Parathyroid adenoma (tissue), 2 donors: ENCODE measurements at regions not wholly inside any gene's neighbourhood (a gene's known extent, or its start where the extent isn't known, plus 50 kb on each side); places are given as distances from the start of the nearest gene placed in this dataset.
"Not testable (repeated sequence)": the region's sequence is repeated elsewhere in the genome, so short reads cannot be mapped to it uniquely, and the experiment has no call there.

ENCODE experiments used
- H2AFZ ChIP-seq: fragments of 300-600 bp; sonication (generic); one replicate; pipeline ENCODE4 v1.7.0; 2017; ENCODE audit warnings: antibody characterized with exemption, mild to moderate bottlenecking
- H3K27ac ChIP-seq: fragments of 300-600 bp; sonication (generic); one replicate; pipeline ENCODE4 v1.7.0; 2017
- H3K27me3 ChIP-seq: fragments of 300-600 bp; sonication (generic); one replicate; pipeline ENCODE4 v1.7.0; 2017; ENCODE audit warnings: low read length; ENCODE audit not compliant: control insufficient read depth, insufficient read depth
- H3K36me3 ChIP-seq: fragments of 300-600 bp; sonication (generic); one replicate; pipeline ENCODE4 v1.7.0; 2017; ENCODE audit warnings: low read length; ENCODE audit not compliant: control insufficient read depth, insufficient read depth
- H3K4me1 ChIP-seq: fragments of 300-600 bp; sonication (generic); one replicate; pipeline ENCODE4 v1.7.0; 2017; ENCODE audit warnings: control low read depth
- H3K4me2 ChIP-seq: fragments of 300-600 bp; sonication (generic); one replicate; pipeline ENCODE4 v1.7.0; 2017; ENCODE audit warnings: low read length
- H3K4me3 ChIP-seq: fragments of 300-600 bp; sonication (generic); one replicate; pipeline ENCODE4 v1.7.0; 2017; ENCODE audit warnings: low read depth, low read length
- H3K79me2 ChIP-seq: fragments of 300-600 bp; sonication (generic); one replicate; pipeline ENCODE4 v1.7.0; 2017; ENCODE audit warnings: control low read depth
- H3K9ac ChIP-seq: fragments of 300-600 bp; sonication (generic); one replicate; pipeline ENCODE4 v1.7.0; 2017; ENCODE audit warnings: mild to moderate bottlenecking
- H3K9me3 ChIP-seq: fragments of 300-600 bp; sonication (generic); one replicate; pipeline ENCODE4 v1.7.0; 2017; ENCODE audit warnings: low read length; ENCODE audit not compliant: control insufficient read depth
- CTCF ChIP-seq: fragments of 300-600 bp; sonication (generic); IDR thresholded peaks from one replicate; pipeline ENCODE4 v1.7.0; 2017; ENCODE audit warnings: antibody characterized with exemption, mild to moderate bottlenecking
- donor health status: primary hyperparathyroidism.

GRCh38 chr7:81394029-81394428, 375.8 kb downstream of the HGF start:
- H3K79me2 ChIP-seq, result no peaks in the 10 kb centered on the region
- H3K9me3 ChIP-seq, result no peaks in the 10 kb centered on the region
- H3K4me1 ChIP-seq, result no peaks in the 10 kb centered on the region
- H3K36me3 ChIP-seq, result no peaks in the 10 kb centered on the region
- H2AFZ ChIP-seq, result no peak overlapping the region
- no peak for TF ChIP-seq CTCF
- H3K27ac ChIP-seq, result no peak overlapping the region
- H3K9ac ChIP-seq, result no peak overlapping the region
- H3K4me3 ChIP-seq, result no peak overlapping the region
- H3K4me2 ChIP-seq, result no peak overlapping the region
- no peaks in the 10 kb centered on the region for H3K27me3 ChIP-seq

- no peak overlapping the region for H3K9ac ChIP-seq
- no peaks in the 10 kb centered on the region for H3K4me1 ChIP-seq
- no peaks in the 10 kb centered on the region for H3K9me3 ChIP-seq
- H3K4me3 ChIP-seq, result no peak overlapping the region
- no peak for TF ChIP-seq CTCF
- H3K27ac ChIP-seq, result no peak overlapping the region
- H3K36me3 ChIP-seq, result no peaks in the 10 kb centered on the region
- no peaks in the 10 kb centered on the region for H3K27me3 ChIP-seq
- H2AFZ ChIP-seq, result no peak overlapping the region
- H3K4me2 ChIP-seq, result no peak overlapping the region
- no peaks in the 10 kb centered on the region for H3K79me2 ChIP-seq
Observed at GRCh38 chr7:81393018-81393417, 376.8 kb downstream of the HGF start.

- Histone ChIP-seq H3K9me3 (no peaks in the 10 kb centered on the region), H3K4me1 (no peaks in the 10 kb centered on the region), H3K79me2 (no peaks in the 10 kb centered on the region), H3K4me3 (no peak overlapping the region), H3K9ac (no peak overlapping the region), H3K27ac (no peak overlapping the region), H3K27me3 (no peaks in the 10 kb centered on the region), H3K36me3 (no peaks in the 10 kb centered on the region), H3K4me2 (no peak overlapping the region), H2AFZ (no peak overlapping the region)
- TF ChIP-seq CTCF, result no peak
Observed at GRCh38 chr7:81385370-81385769, 384.5 kb downstream of the HGF start.

- no peak for TF ChIP-seq CTCF
- Histone ChIP-seq H3K36me3 (no peaks in the 10 kb centered on the region), H3K27ac (no peak overlapping the region), H2AFZ (no peak overlapping the region), H3K4me2 (no peak overlapping the region), H3K9me3 (no peaks in the 10 kb centered on the region), H3K27me3 (no peaks in the 10 kb centered on the region), H3K79me2 (no peaks in the 10 kb centered on the region), H3K9ac (no peak overlapping the region), H3K4me3 (no peak overlapping the region), H3K4me1 (no peaks in the 10 kb centered on the region)
Observed at GRCh38 chr7:81383846-81384245, 386.0 kb downstream of the HGF start.

GRCh38 chr7:81374641-81375040, 395.2 kb downstream of the HGF start:
- H3K4me1 ChIP-seq, H3K9me3 ChIP-seq, H3K9ac ChIP-seq, H3K36me3 ChIP-seq, H3K27ac ChIP-seq, H2AFZ ChIP-seq, H3K4me2 ChIP-seq, H3K27me3 ChIP-seq, H3K79me2 ChIP-seq, H3K4me3 ChIP-seq: not testable (repeated sequence)
